ENCODE measurements at regions not wholly inside any gene's neighbourhood (a gene's known extent, or its start where the extent isn't known, plus 50 kb on each side); places are given as distances from the start of the nearest gene placed in this dataset.

DNA sequence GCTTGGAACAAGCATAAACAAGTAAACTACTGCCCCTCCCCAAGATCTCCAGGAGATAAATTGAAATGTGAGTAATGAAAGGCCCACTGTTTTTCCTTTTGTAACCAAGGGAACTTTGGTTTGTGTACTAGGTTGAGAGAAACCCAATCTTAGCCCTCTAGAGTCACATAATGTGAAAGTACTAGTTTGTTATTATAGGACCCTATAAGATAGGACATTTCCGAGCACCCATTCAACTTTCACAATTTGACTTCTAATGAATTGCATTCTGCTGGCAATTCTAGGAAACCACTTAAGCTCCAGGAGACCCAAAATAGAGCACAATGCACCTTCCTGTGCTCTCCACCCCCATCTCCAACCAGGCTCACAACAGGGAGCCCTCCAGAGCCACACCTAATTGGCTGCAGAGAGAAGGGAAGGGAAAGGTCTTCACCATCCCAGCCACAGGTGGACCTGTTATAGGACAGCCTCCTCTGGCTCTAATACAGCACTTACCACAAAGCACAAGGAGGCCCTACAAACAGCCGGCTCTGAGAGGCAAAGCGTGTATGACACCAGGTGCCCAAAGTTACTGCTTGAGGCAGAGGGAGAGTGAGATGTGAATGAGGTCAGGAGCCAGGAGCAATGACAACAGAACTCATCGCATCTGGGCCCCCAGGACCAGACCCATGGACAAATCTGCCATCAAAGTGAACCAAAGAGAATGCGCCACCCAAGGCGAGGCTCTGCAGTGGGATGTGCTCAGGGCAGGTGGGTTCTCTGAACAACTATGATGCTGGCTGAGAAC is 163.3 kb upstream of the NTF3 start (continued):
- TF ChIP-seq, protein P1, sequence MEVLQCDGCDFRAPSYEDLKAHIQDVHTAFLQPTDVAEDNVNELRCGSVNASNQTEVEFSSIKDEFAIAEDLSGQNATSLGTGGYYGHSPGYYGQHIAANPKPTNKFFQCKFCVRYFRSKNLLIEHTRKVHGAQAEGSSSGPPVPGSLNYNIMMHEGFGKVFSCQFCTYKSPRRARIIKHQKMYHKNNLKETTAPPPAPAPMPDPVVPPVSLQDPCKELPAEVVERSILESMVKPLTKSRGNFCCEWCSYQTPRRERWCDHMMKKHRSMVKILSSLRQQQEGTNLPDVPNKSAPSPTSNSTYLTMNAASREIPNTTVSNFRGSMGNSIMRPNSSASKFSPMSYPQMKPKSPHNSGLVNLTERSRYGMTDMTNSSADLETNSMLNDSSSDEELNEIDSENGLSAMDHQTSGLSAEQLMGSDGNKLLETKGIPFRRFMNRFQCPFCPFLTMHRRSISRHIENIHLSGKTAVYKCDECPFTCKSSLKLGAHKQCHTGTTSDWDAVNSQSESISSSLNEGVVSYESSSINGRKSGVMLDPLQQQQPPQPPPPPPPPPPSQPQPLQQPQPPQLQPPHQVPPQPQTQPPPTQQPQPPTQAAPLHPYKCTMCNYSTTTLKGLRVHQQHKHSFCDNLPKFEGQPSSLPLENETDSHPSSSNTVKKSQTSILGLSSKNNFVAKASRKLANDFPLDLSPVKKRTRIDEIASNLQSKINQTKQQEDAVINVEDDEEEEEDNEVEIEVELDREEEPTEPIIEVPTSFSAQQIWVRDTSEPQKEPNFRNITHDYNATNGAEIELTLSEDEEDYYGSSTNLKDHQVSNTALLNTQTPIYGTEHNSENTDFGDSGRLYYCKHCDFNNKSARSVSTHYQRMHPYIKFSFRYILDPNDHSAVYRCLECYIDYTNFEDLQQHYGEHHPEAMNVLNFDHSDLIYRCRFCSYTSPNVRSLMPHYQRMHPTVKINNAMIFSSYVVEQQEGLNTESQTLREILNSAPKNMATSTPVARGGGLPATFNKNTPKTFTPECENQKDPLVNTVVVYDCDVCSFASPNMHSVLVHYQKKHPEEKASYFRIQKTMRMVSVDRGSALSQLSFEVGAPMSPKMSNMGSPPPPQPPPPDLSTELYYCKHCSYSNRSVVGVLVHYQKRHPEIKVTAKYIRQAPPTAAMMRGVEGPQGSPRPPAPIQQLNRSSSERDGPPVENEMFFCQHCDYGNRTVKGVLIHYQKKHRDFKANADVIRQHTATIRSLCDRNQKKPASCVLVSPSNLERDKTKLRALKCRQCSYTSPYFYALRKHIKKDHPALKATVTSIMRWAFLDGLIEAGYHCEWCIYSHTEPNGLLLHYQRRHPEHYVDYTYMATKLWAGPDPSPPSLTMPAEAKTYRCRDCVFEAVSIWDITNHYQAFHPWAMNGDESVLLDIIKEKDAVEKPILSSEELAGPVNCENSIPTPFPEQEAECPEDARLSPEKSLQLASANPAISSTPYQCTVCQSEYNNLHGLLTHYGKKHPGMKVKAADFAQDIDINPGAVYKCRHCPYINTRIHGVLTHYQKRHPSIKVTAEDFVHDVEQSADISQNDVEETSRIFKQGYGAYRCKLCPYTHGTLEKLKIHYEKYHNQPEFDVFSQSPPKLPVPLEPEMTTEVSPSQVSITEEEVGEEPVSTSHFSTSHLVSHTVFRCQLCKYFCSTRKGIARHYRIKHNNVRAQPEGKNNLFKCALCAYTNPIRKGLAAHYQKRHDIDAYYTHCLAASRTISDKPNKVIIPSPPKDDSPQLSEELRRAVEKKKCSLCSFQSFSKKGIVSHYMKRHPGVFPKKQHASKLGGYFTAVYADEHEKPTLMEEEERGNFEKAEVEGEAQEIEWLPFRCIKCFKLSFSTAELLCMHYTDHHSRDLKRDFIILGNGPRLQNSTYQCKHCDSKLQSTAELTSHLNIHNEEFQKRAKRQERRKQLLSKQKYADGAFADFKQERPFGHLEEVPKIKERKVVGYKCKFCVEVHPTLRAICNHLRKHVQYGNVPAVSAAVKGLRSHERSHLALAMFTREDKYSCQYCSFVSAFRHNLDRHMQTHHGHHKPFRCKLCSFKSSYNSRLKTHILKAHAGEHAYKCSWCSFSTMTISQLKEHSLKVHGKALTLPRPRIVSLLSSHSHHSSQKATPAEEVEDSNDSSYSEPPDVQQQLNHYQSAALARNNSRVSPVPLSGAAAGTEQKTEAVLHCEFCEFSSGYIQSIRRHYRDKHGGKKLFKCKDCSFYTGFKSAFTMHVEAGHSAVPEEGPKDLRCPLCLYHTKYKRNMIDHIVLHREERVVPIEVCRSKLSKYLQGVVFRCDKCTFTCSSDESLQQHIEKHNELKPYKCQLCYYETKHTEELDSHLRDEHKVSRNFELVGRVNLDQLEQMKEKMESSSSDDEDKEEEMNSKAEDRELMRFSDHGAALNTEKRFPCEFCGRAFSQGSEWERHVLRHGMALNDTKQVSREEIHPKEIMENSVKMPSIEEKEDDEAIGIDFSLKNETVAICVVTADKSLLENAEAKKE (CRISPR knock-in tag; IDR thresholded peaks at IDR 0.05): no peak

DNA sequence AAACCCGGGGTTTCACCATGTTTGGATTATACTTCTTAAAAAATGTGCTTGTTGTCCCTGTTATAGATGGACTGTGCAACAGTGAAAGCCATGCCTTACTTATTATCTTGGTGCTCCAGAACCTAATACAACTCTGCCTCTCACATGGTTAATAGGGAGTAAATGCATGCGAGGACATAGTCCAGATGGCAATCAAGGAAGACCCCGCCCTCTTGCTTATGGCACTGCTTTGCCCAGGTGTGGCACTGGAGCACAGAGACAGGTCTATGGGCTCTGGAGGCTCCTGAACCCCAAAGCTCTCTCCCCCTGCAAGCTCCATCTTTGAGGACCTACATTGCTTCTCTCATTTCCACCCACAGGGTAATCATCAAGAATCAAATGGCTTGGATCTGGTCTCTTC is 162.1 kb upstream of the NTF3 start:
- Histone ChIP-seq H3K4me3 (no peak overlapping the region), H3F3A (replicated peaks; ENCODE audit: low read depth) (no peaks in the 10 kb centered on the region), H4K20me1 (replicated peaks; ENCODE audit: insufficient read depth) (no peaks in the 10 kb centered on the region), H3K4me2 (no peak overlapping the region), H3K4me1 (ENCODE audit: insufficient read depth) (peaks cover 11% of the 10 kb centered on the region), H3K79me2 (replicated peaks; ENCODE audit: insufficient read depth) (no peaks in the 10 kb centered on the region), H2AFZ (no peak overlapping the region), H3K27ac (ENCODE audit: low read depth) (no peak overlapping the region), H3K27me3 (ENCODE audit: insufficient read depth) (no peaks in the 10 kb centered on the region), H3K36me3 (ENCODE audit: insufficient read depth) (no peaks in the 10 kb centered on the region), H3K9me2 (ENCODE audit: insufficient read depth) (peaks cover 8% of the 10 kb centered on the region; the same call in 1 of the 2 replicates)
- H3K4me1 Mint-ChIP-seq: peaks cover 11% of the 10 kb centered on the region
- H3K27me3 Mint-ChIP-seq (ENCODE audit: insufficient read depth, low read depth, poor library complexity): peaks cover 6% of the 10 kb centered on the region
- DNase-seq (ENCODE audit: low spot score): no peak
- no peak overlapping the region for H3K4me3 Mint-ChIP-seq
- no peak overlapping the region for H3K27ac Mint-ChIP-seq
- no peaks in the 10 kb centered on the region for H3K36me3 Mint-ChIP-seq (ENCODE audit: low read depth)
- ATAC-seq: no peak
- no peaks in the 10 kb centered on the region for H3K9me3 Mint-ChIP-seq
- TF ChIP-seq, protein P2, sequence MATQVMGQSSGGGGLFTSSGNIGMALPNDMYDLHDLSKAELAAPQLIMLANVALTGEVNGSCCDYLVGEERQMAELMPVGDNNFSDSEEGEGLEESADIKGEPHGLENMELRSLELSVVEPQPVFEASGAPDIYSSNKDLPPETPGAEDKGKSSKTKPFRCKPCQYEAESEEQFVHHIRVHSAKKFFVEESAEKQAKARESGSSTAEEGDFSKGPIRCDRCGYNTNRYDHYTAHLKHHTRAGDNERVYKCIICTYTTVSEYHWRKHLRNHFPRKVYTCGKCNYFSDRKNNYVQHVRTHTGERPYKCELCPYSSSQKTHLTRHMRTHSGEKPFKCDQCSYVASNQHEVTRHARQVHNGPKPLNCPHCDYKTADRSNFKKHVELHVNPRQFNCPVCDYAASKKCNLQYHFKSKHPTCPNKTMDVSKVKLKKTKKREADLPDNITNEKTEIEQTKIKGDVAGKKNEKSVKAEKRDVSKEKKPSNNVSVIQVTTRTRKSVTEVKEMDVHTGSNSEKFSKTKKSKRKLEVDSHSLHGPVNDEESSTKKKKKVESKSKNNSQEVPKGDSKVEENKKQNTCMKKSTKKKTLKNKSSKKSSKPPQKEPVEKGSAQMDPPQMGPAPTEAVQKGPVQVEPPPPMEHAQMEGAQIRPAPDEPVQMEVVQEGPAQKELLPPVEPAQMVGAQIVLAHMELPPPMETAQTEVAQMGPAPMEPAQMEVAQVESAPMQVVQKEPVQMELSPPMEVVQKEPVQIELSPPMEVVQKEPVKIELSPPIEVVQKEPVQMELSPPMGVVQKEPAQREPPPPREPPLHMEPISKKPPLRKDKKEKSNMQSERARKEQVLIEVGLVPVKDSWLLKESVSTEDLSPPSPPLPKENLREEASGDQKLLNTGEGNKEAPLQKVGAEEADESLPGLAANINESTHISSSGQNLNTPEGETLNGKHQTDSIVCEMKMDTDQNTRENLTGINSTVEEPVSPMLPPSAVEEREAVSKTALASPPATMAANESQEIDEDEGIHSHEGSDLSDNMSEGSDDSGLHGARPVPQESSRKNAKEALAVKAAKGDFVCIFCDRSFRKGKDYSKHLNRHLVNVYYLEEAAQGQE (IDR thresholded peaks at IDR 0.05; ENCODE audit: unreplicated experiment): no peak
- TF ChIP-seq ZNF114 (CRISPR knock-in tag; IDR thresholded peaks at IDR 0.05) (no peak), EZH2 (IDR thresholded peaks at IDR 0.05; ENCODE audit: low read depth, unreplicated experiment) (no peak), NANOG (IDR thresholded peaks at IDR 0.05; ENCODE audit: borderline replicate concordance) (no peak), ZNF331 (CRISPR knock-in tag; IDR thresholded peaks at IDR 0.05; ENCODE audit: low read depth) (no peak), CREB1 (CRISPR knock-in tag; IDR thresholded peaks at IDR 0.05; ENCODE audit: low read depth) (no peak), POLR2AphosphoS5 (IDR thresholded peaks at IDR 0.05; ENCODE audit: low read depth) (no peak)
- TF ChIP-seq, protein P3, sequence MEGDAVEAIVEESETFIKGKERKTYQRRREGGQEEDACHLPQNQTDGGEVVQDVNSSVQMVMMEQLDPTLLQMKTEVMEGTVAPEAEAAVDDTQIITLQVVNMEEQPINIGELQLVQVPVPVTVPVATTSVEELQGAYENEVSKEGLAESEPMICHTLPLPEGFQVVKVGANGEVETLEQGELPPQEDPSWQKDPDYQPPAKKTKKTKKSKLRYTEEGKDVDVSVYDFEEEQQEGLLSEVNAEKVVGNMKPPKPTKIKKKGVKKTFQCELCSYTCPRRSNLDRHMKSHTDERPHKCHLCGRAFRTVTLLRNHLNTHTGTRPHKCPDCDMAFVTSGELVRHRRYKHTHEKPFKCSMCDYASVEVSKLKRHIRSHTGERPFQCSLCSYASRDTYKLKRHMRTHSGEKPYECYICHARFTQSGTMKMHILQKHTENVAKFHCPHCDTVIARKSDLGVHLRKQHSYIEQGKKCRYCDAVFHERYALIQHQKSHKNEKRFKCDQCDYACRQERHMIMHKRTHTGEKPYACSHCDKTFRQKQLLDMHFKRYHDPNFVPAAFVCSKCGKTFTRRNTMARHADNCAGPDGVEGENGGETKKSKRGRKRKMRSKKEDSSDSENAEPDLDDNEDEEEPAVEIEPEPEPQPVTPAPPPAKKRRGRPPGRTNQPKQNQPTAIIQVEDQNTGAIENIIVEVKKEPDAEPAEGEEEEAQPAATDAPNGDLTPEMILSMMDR (conservative IDR thresholded peaks at IDR 0.05; ENCODE audit: low read depth in 2 of 2): no peak
- TF ChIP-seq, protein P4, sequence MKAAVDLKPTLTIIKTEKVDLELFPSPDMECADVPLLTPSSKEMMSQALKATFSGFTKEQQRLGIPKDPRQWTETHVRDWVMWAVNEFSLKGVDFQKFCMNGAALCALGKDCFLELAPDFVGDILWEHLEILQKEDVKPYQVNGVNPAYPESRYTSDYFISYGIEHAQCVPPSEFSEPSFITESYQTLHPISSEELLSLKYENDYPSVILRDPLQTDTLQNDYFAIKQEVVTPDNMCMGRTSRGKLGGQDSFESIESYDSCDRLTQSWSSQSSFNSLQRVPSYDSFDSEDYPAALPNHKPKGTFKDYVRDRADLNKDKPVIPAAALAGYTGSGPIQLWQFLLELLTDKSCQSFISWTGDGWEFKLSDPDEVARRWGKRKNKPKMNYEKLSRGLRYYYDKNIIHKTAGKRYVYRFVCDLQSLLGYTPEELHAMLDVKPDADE (IDR thresholded peaks at IDR 0.05): no peak
